ENCODE measurements at regions not wholly inside any gene's neighbourhood (a gene's known extent, or its start where the extent isn't known, plus 50 kb on each side); places are given as distances from the start of the nearest gene placed in this dataset.

DNA sequence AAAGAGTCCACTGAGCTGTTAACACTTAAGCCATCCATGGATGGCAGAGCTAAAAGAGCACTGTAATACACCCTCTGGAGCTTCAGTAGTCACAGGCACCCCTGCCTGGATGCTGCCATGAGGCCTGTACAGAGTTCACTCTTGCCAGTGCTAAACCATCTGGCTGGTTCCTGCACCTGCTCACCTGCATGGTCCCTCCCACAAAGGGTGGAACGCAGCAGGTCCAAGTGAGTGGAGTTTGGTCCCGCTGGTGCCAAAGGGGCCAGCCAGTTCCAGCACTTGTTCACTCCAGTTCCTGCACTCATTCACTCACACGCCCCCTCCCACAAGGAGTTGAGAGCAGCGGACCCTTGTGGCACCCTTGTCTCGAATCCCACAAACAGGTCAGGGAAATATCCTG, 503.5 kb downstream of the HACE1 start:
- ChIA-PET POLR2A (no interaction called here), CTCF (interaction anchor here (0.7 kb wide), 1 partner anchor 542 kb away, joined by 3 read pairs; no protein-coding TSS in a partner anchor)

DNA sequence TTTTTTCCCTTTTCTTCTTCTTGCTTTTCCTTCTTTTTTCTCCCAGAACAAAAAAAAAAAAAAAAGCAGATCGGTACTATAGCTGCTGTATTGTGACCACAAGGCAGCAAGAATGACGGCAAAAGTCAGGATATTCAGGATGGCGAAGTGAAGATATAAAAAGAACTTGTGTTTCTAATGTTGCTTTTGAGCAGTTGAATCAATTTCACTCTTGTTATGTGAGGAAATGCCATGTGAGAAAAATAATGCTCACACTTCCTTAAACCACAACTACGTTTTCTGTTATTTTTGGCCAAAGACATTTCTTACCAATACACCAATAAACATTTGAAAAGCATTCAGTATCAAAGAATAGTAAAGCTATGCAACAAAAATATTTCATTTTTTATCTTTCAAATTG, 510.5 kb downstream of the HACE1 start:
- ChIA-PET POLR2A (interaction anchor here (0.6 kb wide), 1 partner anchor 1503 kb away, joined by 3 read pairs; no protein-coding TSS in a partner anchor), CTCF (no interaction called here)

DNA sequence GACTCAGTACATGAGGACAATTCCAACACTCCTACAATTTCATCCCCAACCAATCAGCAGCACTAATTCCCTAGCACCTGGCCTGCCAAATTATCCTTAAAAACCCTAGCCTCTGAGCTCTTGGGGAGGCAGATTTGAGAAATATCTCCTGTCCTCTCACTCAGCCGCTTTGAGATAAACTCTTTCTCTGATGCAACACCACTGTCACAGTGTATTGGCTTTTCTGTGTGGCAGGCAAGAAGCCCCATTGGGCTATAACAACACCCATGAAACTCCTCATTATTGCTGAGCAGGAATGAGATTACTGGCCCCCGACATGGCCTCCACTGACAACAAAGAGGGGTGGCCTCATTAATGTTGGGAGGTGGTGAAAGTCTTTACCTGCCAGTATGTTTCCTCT, 515.5 kb downstream of the HACE1 start:
- ChIA-PET CTCF (interaction anchor here (0.8 kb wide), 1 partner anchor 9 kb away, joined by 3 read pairs; no protein-coding TSS in a partner anchor), POLR2A (no interaction called here)

DNA sequence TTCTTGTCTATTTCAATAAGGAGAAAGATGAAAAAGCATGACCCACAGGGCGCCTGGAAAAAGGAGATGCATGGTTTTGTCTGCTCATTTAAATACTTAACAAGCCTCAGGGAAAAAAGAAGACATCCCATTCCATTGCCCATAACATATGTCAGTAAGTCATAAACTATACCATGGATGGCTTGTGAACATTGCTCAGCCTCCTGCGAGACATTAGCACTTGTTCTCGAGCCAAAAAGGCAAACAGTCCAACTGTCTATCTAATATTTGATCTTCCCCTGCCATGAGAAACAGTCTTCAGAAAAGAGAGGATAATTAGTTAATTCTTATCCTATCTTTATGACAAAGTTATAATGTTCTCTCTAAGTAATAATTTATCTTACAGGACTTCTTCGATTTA, 527.4 kb downstream of the HACE1 start:
- ChIA-PET CTCF (no interaction called here), POLR2A (no interaction called here)

GRCh38 chr6:104326173-104327001, 533.3 kb downstream of the HACE1 start:
- ChIA-PET POLR2A (no interaction called here), CTCF (no interaction called here)

DNA sequence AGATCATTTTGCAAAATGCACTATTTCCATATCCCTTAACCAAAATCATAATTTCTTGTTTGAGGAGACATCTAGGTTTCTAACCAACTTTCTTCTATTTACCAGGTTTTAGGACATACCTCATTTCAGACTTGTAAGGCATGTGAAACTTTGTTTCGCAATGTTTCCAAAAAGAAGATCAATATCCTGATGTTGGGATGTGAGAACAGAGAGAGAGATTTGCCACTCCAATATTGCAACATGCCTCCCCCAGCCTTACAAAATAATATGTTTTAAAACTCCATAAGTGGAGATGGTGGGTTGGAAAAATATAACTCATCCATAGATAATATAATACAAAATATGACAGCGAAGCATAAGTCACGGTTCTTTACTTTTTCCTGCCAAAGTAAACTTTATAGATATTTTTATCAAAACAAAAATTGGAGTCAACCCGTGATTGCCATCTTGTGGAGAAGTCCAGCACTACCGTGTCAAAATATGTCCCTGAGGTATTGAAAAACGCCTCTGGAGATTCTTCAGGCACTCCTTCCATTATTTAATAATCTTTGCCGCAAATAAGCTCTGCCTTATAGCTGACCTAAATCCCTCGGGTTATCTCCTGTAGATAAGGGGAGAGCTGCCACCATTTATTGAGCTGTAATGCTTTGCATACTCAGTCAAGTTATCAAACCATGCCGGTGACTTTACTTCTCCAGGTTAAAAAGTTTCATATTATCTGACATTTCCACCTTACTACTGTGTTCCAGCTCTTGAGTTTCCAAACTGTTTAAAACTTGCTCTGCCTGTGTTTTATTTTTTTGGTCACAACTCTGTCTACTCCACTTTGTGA, 534.2 kb downstream of the HACE1 start:
- CTCF ChIA-PET, result no interaction called here

GRCh38 chr6:104324301-104324700, 535.4 kb downstream of the HACE1 start:
- POLR2A ChIA-PET, result no interaction called here
- CTCF ChIA-PET, result no interaction called here

More for the DNA sequence above, 534.2 kb downstream of the HACE1 start:
- POLR2A ChIA-PET, result no interaction called here

- POLR2A ChIA-PET, result no interaction called here
- CTCF ChIA-PET, result no interaction called here
Observed at GRCh38 chr6:104322841-104323240, 536.9 kb downstream of the HACE1 start.

DNA sequence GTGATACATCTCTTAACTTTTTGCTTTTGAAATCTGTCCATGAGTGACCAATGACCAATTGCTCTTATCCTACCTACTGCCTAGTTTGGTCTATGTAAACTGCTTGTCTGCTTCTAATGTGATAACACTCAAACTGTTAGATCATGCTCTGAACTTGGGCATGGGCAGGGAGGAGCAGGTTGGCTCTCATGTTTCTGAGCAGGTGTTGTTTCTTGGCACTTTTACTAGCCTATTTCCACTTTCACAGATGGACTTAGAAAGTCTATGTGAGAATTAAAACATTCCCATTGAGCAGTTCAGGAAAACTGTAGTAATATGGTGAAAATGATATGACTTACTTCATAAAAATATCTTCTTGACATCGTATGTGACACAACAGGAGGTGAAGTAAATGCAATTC, 538.4 kb downstream of the HACE1 start:
- ChIA-PET CTCF (no interaction called here), POLR2A (no interaction called here)

- POLR2A ChIA-PET, result no interaction called here
- CTCF ChIA-PET, result no interaction called here
Observed at GRCh38 chr6:104320896-104321295, 538.8 kb downstream of the HACE1 start.

GRCh38 chr6:104312851-104313250, 546.9 kb downstream of the HACE1 start:
- ChIA-PET CTCF (interaction anchor here (0.9 kb wide), 1 partner anchor 40 kb away, joined by 3 read pairs; no protein-coding TSS in a partner anchor), POLR2A (no interaction called here)

DNA sequence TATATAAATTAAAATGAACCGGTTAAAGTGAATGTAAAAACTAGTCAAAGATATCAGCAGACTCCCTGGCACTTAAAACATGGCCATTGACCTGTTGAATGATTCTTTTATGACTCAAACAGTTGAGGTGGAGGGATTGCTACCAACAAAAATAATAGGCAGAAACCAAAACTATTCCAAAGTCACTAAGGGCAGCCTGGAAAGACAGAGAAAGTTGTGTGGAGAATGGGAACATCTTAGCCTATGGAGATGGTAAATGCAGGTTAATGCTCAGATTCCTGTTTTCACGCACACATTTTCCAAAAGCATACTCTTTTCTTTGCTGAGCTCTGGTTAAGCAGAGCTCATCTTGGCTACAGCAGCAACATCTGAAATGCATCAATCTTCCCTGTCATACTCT, 553.5 kb downstream of the HACE1 start:
- CTCF ChIA-PET, result no interaction called here
- POLR2A ChIA-PET, result no interaction called here

- POLR2A ChIA-PET, result no interaction called here
- CTCF ChIA-PET, result no interaction called here
Observed at GRCh38 chr6:104305206-104305605, 554.5 kb downstream of the HACE1 start.

- POLR2A ChIA-PET, result no interaction called here
- CTCF ChIA-PET, result no interaction called here
Observed at GRCh38 chr6:104301951-104302350, 557.8 kb downstream of the HACE1 start.

DNA sequence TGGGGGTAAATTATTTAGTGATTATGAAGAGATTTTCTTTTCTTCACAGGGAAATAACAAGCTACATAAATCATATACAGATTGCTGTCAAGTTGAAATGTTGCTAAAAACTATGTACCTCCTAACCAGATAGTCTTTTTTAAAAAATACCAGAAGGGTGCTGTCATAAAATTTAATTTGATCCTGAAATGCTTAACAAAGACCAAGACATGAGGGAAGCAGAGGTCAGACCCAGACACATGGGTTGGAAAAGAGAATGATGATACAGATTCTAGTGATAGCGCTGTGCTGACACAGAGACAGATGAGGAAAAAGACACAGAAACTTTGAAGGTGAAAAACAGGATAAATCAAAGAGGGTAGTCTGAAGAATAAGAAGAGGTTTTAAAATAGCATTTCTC, 573.1 kb downstream of the HACE1 start:
- POLR2A ChIA-PET, result no interaction called here
- CTCF ChIA-PET, result no interaction called here

GRCh38 chr6:104284872-104285271, 574.8 kb downstream of the HACE1 start:
- ChIA-PET POLR2A (no interaction called here), CTCF (no interaction called here)

DNA sequence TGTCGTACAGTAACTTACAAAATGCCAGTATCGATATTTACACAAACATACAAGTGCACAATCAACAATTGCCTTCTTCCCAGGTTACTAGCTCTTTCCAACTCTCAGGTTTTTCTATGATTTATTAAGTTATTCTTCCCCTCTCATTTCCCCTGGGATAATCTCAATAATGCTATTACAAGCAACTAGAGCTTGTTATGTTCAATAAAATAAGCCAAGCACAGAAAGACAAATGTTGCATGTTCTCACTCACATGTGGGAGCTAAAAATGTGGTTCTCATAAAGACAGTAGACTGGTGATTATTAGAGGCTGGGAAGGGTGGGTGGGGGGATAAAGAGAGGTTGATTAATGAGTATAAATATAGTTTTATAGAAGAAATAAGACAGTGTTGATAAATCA, 577.1 kb downstream of the HACE1 start:
- CTCF ChIA-PET, result no interaction called here
- POLR2A ChIA-PET, result no interaction called here

- CTCF ChIA-PET, result no interaction called here
- POLR2A ChIA-PET, result no interaction called here
Observed at GRCh38 chr6:104281370-104281769, 578.3 kb downstream of the HACE1 start.

DNA sequence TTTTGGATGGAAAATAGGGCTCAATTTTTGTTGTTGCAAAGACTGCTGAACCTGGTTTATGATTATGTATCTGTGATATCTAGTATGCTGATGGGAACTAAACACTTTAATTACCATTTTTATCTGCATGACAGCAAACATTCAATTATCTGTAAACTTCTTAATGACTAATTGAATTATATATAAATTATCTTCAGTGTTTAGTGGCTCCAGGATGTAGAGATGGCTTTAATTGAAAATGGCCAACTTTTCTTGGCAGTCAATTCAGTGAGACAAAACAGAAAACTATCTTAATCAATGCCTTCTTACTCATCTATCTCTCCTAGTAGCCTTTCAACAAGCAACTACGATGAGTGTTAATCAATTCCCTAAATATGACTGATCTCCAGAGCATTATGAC, 591.3 kb downstream of the HACE1 start:
- ChIA-PET CTCF (no interaction called here), POLR2A (no interaction called here)

- CTCF ChIA-PET, result no interaction called here
- POLR2A ChIA-PET, result no interaction called here
Observed at GRCh38 chr6:104266922-104267321, 592.8 kb downstream of the HACE1 start.

- ChIA-PET CTCF (no interaction called here), POLR2A (no interaction called here)
Observed at GRCh38 chr6:104256646-104257045, 603.1 kb downstream of the HACE1 start.
